GM13977 (cell line): ENCODE measurements at regions not wholly inside any gene's neighbourhood (a gene's known extent, or its start where the extent isn't known, plus 50 kb on each side); places are given as distances from the start of the nearest gene placed in this dataset.
A peak's percentile ranks its signal among the peaks of the same experiment; 100 is the strongest.

ENCODE experiments used
- DNase-seq: peaks from one replicate; pipeline ENCODE4 v3.0.0; 2012; ENCODE audit warnings: low spot score
- in situ Hi-C: fragments of 300-500 bp; cut with MboI; formaldehyde crosslinking; loops from one replicate; pipeline ENCODE4 v1.12.0; 2022; ENCODE audit warnings: low sequenced_read_pairs, low pct_unique_long_range_greater_than_20kb, mixed read lengths, inconsistent platforms; ENCODE audit not compliant: unreplicated experiment
- TF ChIP-seq, protein P1 (sequence below): IDR thresholded peaks from 2 replicates; pipeline ENCODE4 v1.5.1; 2012; ENCODE audit warnings: mild to moderate bottlenecking, control low read depth; ENCODE audit not compliant: insufficient read depth; ENCODE audit errors: extremely low read depth, missing control alignments

DNA sequence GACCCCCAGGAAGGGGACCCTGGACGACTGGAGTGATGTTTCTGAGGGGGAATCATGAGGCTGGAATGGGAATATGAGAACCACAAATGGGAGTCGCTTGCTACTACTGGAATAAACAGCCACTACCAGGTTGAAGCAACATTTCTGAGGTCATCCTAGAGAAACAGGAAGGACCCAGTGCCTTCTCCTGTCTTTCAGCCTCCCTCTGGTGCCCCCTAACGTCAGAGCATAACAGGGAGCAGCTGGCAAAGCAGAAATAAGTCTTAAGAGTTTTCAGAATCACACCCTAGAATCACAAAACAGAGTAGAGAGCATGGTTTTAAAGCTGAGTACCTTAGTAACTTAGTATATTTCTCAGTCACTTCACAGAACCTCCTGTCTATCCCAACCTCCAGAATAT lies 347.8 kb upstream of the PITX2 start:
- TF ChIP-seq, protein P1, sequence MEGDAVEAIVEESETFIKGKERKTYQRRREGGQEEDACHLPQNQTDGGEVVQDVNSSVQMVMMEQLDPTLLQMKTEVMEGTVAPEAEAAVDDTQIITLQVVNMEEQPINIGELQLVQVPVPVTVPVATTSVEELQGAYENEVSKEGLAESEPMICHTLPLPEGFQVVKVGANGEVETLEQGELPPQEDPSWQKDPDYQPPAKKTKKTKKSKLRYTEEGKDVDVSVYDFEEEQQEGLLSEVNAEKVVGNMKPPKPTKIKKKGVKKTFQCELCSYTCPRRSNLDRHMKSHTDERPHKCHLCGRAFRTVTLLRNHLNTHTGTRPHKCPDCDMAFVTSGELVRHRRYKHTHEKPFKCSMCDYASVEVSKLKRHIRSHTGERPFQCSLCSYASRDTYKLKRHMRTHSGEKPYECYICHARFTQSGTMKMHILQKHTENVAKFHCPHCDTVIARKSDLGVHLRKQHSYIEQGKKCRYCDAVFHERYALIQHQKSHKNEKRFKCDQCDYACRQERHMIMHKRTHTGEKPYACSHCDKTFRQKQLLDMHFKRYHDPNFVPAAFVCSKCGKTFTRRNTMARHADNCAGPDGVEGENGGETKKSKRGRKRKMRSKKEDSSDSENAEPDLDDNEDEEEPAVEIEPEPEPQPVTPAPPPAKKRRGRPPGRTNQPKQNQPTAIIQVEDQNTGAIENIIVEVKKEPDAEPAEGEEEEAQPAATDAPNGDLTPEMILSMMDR, result peak; percentile 60
- DNase-seq, result peak; percentile 2
- in situ Hi-C loops, result loop anchor here (25.0 kb wide), 1 partner anchor 333 kb away; no protein-coding TSS in a partner anchor

DNA sequence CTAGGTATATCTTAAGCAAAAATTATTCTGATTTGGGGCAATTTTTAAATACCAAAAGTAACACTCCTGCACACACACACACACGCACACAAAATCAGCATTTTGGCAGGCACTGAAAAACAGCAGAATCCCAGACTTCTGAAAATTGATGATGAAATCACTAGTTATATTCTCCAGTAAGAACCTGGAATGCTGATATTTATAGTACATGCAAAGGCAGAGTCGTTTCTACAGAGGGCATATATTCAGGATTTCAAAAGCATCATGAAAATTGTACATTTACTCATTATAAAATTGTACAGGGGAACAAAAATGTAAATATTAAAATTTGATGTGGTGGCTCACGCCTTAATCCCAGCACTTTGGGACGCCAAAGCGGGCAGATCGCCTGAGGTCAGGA lies 352.5 kb upstream of the PITX2 start:
- no peak for DNase-seq
- in situ Hi-C loops, result no loop called here
- TF ChIP-seq, protein P1, result no peak

DNA sequence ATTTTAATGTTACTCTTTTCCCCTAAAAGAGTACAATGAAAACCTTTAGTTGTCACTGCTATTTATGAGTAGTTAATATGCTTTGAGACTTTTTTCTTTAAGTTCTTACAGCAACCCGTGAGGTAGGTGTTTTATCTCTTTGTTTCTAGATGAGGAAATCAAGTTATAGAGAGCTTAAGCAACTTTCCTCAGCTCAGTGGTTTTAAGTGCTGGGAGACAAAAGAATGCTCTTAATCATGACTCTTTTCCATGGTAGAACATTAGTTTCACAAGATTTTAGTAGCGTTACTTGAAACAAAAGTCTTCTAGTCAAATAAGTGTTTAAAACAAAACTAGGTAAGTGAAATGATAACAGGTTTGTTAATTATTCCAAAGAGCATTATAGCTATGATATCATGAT lies 354.7 kb upstream of the PITX2 start:
- TF ChIP-seq, protein P1, result no peak
- in situ Hi-C loops, result no loop called here
- no peak for DNase-seq

DNA sequence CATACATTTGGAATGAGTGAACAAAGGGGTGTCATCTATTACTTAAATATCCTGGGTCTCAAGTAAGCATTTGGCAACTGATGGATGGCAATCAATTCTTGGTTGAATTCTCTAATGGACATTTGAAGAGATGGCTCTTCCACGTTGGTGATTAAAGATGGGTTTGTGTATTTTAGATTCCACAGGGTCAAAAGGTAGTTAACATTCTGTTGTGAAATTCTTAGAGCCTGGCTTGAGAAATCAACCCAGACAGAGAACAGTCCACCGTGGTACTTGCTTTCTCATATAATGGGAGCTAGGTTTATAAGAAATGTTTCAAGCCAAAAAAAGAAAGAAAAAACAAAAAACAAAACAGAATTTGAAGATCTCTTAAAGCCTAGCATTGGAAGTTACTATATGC lies 355.9 kb upstream of the PITX2 start:
- TF ChIP-seq, protein P1, result no peak
- in situ Hi-C loops, result no loop called here
- DNase-seq, result no peak

DNA sequence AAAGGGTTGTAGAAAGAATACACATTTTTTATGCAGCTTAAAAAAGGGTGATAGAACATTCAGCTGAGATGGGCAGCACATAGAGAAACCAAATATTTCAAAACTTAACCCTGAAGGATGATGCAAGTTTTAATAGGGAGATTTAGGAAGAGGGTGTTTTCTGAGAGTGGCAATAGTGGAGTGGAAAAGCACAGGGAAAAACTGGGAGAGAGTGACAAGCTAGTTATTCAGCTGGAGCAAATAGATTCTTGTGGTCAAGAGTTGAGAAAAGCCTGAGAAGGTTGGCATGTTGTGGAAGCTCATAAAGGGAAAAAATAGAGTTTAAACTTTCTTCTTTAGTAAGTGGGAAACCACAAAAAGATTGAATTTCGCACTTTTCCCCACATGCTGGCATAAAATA lies 359.6 kb upstream of the PITX2 start:
- no peak for DNase-seq
- in situ Hi-C loops, result no loop called here
- TF ChIP-seq, protein P1, result no peak

DNA sequence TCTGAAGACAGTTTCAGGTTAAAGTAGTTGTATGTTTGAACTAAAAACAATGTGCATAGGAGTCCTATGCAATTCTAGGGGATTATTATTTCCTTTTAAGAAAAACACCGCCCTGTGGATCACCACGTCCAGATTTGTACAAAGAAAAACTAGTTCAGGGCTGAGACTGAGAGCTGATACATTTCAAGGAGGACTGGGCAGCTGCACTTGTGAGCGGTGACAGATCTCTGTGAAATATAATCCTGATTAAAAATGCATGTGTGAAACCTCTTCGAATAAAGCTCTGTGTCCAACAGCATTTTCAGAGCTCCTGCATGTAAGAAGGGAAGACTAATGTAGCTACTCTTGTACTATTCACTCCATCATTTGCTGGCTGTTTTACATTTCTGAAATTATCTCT lies 365.8 kb upstream of the PITX2 start:
- TF ChIP-seq, protein P1, result no peak
- in situ Hi-C loops, result no loop called here
- no peak for DNase-seq

DNA sequence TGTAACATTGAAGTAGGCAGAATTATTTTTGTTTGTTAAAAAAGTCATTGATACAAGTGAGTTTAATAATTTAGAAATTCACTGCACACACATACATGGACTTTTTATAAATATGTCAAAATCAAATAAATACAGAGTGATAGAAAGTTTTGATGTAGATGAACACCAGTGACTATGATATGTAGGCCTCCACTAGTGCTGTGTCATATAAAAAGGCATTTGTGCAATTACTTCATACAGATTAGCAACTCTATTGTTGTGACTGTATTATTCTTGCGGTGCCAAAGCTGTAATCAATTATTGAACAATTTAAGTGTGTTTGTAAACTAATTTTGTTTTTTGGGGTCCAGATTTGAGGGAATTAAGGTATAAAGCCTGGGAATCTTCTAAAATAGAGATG lies 366.2 kb upstream of the PITX2 start:
- in situ Hi-C loops, result no loop called here
- TF ChIP-seq, protein P1, result no peak
- no peak for DNase-seq
